Peyer's patch (tissue), 4 donors: ENCODE measurements at regions not wholly inside any gene's neighbourhood (a gene's known extent, or its start where the extent isn't known, plus 50 kb on each side); places are given as distances from the start of the nearest gene placed in this dataset.

ENCODE experiments used
- CTCF ChIP-seq, 6 experiments: fragments of 450-650 bp in 4 of 6; fragments of 200-600 bp in 2 of 6; sonication (generic) in 1 of 6; IDR thresholded peaks; one replicate each; pipeline ENCODE4 v1.5.1; 2017 to 2019; ENCODE audit warnings: antibody characterized with exemption in 6 of 6, mild to moderate bottlenecking in 3 of 6, moderate library complexity in 1 of 6
- POLR2A ChIP-seq, 2 donors: fragments of 450-650 bp; IDR thresholded peaks; one replicate each; pipeline ENCODE4 v1.5.1; 2017; ENCODE audit warnings: antibody characterized with exemption in 2 of 2, mild to moderate bottlenecking in 2 of 2, moderate library complexity in 2 of 2

GRCh38 chr16:85446951-85447692 is 166.0 kb upstream of the GSE1 start:
- TF ChIP-seq CTCF (IDR thresholded peaks at IDR 0.05) (no peak), POLR2A (IDR thresholded peaks at IDR 0.05) (no peak)
